IPS DF 4.7 (cell line): ENCODE measurements at regions not wholly inside any gene's neighbourhood (a gene's known extent, or its start where the extent isn't known, plus 50 kb on each side); places are given as distances from the start of the nearest gene placed in this dataset.
A peak's percentile ranks its signal among the peaks of the same experiment; 100 is the strongest.
"Not testable (repeated sequence)": the region's sequence is repeated elsewhere in the genome, so short reads cannot be mapped to it uniquely, and the experiment has no call there.

Experiments
- DNase-seq: peaks from one replicate; pipeline ENCODE4 v3.0.0-alpha.2; 2013; ENCODE audit warnings: low spot score; ENCODE audit errors: extremely low read depth

DNA sequence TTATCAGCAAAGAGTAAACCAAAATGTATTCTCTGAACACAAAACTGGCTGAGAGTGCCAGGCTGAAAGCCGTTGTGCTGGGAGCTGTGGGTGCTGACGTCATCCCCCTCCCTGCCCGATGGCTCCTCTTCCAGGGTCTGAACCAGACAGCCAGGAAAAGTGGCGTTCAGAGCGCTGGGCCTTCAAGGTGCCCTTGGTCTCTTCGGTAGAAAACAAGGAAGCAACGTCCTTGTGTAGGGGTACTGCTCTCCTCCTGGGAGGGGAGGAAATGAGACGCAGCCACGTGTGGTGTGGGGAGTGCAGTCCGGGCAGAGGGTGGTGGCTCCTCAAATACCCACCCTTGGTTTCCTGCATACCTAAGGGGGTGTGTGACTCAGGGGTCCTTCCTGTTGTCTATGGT is 394.7 kb downstream of the SEC14L1 start:
- no peak for DNase-seq

GRCh38 chr17:77535892-77536291 is 395.1 kb downstream of the SEC14L1 start:
- DNase-seq = no peak

GRCh38 chr17:77537566-77537965 is 396.8 kb downstream of the SEC14L1 start:
- no peak for DNase-seq

DNA sequence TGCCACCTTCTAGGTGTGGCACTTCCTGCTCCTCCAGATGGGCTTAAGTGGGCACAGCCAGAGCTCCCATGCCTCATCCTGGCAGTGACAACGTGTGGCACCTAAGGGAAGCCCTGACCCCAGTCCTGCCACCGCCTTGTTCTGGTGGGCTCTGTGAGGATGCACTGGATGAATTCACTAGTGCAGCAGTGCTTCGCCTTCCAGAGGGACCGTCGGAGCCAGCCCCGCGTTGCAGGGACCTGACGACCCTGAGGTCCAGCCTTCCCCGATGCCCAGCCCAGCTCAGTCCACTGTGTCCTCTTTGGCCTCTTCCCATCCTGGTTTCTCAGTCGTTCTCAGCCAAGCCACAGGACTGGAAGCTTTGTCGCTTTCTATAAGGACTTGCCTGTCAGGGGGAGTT is 399.8 kb downstream of the SEC14L1 start:
- no peak for DNase-seq

DNA sequence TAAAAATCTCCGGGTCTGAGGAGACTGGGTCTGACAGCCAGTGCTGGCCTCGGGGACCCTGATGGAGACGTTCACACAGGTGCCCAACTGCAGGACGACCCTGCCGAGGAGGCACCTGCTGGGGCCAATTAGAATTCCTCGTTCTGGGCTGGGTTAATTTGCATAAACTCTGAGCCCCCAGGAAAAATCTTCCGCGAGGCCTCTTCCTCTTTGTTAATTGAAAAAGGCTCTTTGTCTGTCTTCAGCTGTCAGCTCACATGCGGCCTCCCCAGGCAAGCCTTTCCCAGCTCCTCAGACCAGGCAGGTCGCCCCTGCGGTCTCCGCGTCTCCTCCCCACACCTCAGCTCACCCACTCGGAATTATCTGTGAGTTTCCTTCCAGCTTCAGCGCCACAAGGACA is 400.2 kb downstream of the SEC14L1 start:
- no peak for DNase-seq

DNA sequence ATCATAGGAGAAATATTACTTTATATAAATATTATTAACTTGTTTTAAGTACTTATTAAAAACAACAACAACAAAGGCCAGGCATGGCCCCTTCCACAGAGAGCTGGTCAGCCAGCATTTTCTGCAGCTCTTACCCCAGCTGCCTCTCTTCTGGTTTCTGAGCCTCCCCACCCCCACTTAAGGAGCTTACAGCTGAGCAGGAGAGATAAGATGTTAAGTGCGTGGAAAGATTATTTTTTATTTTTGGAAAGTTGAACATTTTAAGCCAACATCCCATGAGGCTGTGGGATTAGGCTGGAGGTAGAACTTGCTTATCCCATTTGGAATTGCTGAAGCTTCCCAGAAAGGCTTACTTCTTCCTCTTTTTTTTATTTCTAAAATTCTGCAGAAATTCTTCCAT is 401.2 kb downstream of the SEC14L1 start:
- no peak for DNase-seq

GRCh38 chr17:77542551-77543490 is 402.1 kb downstream of the SEC14L1 start:
- peak; percentile 68 for DNase-seq

DNA sequence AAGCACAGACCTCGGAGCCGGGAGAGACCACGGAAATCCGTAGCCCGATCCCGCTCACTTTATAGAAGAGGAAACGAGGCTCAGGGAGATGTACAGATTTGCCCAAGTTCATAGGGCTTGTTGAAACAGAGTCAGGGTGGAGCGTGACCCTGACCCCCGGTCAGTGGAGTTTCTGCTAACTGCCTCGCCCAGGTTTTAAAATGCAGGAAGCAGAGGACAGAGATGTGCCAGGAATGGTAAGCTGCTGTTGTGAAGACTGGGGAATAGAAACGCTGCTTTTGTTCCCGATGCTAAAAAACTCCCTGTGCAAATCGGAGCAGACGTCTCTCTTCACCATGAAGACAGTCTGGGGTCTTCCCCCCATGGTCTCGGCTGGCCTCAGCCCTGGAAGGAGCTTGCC is 403.0 kb downstream of the SEC14L1 start:
- DNase-seq = no peak

DNA sequence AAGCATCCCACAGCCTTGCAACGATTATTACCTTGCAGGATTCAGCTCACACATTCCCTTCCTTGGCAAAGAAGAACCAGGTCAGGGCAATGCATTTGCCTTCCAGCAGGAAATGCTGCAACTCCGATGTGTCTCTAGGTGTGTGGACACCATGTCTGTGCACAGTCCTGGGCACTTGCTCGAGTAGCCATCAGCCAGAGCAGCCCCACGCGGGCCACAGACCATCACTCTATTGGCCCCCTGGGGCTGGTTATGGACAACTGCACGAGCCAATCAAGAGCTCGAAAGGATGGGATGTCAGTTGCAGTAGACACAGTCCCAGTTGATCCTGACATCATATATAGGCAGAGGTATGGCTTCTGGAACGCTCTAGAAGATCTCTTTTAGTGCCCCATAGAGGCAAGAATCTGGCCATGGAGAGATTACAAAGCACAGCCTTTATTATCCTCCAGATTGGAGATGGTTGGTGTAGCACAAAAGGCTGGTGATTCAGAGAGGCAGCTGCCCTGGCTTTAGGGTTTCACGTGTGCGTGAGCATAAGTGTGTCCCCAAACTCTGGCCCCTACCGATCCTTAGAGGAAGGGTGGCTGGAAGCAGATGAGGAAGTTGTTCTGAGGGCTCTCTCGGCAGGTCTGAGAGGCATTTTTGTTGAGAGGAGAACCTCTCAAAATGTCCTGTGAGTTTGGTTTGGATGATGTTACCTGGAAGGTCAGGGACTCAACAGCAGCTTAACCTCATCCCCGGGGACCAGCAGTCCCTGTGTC is 403.8 kb downstream of the SEC14L1 start:
- DNase-seq = no peak

- peak; percentile 25 for DNase-seq
These were observed 406.0 kb downstream of the SEC14L1 start for GRCh38 chr17:77546772-77547241.

DNA sequence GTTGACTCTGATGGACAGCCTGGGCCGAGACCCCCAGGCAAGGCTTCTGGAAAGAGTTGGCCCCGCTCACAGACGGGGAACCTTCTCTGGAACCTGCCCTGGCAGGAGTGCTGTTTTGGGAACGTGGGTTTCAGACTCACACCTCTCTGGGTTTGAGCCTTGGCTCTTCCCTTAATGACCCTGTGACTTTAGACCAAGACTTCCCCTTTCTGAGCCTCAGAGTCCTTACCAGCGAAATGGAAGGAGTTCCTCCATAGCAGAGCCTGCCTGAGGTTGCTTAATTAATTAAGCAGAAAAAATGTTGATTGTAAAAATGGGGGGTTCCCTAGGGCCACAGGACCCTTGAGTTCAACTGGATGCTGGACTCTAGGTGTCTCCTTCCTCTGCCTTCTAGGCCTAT is 408.2 kb downstream of the SEC14L1 start:
- no peak for DNase-seq

DNA sequence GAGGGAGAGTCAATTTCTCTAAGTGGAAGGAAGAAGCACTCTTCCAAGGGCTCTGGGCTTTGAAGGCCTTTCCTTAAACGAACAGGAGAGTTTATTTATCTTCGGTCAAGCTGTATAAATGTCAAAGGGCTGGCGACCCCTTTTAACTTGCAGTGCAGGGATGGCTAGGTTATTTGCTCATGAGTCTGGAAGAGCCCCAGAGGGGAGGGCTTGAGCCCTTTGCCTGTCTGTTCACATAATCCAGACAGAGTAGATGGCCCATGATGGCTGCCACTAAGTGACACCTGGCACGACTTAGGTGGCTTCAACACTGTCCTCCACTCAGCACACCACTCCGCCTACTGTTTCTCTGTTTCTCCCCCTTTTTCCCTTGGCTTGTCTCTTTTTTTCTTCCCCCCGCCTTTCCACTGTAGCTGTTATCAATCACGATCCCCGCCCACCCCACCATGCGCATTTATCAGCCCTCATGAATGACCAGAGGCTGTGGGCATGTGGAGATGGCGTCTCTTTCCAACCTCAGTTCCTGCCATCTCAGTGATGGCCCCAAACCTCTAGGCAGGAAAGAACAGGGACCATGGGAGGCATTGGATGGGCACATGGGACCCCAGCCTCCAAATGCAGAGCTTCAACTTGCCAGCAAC is 408.7 kb upstream of the TNRC6C start:
- no peak for DNase-seq

GRCh38 chr17:77553459-77554066 is 404.9 kb upstream of the TNRC6C start:
- no peak for DNase-seq

DNA sequence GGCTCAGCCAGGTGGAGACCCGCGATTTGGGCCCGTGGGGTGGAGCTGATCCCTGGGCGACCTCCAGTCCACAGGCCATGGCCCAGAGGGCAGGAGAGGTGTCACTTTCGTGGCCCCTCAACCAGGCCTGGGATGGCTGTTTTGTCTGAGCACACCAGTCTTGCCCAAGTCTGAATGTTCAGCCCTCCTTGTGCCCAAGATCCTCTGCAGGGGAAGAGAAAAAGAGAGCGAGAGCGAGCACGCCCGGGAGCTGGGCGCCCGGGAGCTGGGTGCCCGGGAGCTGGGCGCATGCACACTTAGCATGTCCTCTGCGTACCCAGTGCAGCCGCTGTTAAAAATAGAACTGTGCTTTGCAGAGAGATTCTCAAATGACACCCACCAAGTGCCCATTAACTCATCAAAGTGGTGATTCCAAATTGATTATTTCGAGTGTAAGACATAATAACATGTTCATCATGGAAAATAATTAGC is 403.3 kb upstream of the TNRC6C start:
- DNase-seq = no peak

DNA sequence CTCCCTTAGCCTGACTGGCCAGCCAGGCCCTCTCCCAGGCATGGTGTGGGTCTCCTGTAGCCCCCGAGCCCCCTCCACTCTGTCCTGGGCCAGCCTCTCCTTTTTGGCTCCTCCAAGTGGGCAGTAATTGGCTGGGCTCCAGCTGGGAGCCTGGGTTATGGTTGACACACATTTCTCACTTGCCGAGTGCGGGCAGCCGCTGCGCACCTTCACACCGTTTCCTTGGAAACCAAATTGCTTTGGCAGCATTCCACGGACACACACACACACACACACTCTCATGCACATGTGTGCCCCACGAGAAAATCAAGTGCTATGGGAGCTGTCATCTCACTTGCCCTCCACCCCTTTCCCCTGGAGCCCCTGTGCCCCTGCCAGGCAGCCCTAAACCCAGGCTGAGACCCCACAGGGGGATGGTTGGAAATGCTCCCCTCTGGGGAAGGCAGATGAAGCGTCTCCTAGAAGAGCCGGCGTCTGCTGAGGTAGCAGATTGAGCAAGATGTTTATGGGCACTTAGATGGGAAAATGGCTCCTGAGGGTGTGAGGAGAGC is 402.7 kb upstream of the TNRC6C start:
- no peak for DNase-seq

- DNase-seq = no peak
These were observed 402.0 kb upstream of the TNRC6C start for GRCh38 chr17:77556383-77557061.

GRCh38 chr17:77558846-77559626 is 399.5 kb upstream of the TNRC6C start:
- no peak for DNase-seq

- no peak for DNase-seq
These were observed 398.1 kb upstream of the TNRC6C start for GRCh38 chr17:77560381-77560780.

- DNase-seq = no peak
These were observed 397.7 kb upstream of the TNRC6C start for GRCh38 chr17:77560841-77561240.

- DNase-seq = not testable (repeated sequence)
These were observed 396.1 kb upstream of the TNRC6C start for GRCh38 chr17:77562361-77562760.
